ENCODE measurements at regions not wholly inside any gene's neighbourhood (a gene's known extent, or its start where the extent isn't known, plus 50 kb on each side); places are given as distances from the start of the nearest gene placed in this dataset.

DNA sequence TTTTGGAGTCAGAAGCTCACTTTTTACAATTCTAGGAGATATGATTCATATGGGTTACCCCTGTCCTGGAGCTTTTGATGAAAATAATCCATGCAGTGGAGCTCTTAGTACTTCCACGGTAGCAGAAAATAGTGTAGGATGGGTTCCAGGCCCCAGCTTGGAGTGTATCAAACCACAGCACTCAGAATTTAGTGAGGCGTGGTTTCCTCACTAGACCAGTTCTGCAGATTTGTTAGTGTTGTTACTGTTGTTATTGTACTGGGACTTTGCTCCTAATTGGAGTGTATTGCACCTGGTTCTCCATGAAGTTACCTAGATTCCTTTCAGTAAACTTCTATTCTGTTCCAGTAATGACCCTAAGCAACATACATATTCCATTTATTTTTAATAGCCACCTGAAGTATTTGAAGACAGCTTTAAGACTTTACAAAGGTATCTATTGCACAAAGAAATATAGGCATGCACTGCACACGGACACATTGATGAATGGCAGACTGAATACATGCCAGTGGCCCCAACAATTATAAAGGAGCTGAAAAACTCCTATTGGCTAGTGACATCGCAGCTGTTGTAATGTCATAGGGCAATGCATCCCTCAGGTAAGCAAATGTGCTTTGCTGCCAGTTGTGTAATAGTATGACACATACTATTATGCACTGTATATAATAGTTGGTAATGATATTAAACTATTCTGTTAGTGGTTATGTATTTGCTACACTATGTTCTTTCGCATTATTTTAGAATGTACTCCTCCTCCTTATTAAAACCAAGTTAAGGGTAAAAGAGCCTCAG, 1058.0 kb downstream of the KCNT2 start:
- Mint-ChIP-seq H3K4me3 (no peak overlapping the region), H3K36me3 (ENCODE audit: low read depth) (no peaks in the 10 kb centered on the region), H3K27me3 (no peaks in the 10 kb centered on the region), H3K4me1 (no peaks in the 10 kb centered on the region), H3K27ac (no peak overlapping the region), H3K9me3 (no peaks in the 10 kb centered on the region)
- TF ChIP-seq, protein P1, sequence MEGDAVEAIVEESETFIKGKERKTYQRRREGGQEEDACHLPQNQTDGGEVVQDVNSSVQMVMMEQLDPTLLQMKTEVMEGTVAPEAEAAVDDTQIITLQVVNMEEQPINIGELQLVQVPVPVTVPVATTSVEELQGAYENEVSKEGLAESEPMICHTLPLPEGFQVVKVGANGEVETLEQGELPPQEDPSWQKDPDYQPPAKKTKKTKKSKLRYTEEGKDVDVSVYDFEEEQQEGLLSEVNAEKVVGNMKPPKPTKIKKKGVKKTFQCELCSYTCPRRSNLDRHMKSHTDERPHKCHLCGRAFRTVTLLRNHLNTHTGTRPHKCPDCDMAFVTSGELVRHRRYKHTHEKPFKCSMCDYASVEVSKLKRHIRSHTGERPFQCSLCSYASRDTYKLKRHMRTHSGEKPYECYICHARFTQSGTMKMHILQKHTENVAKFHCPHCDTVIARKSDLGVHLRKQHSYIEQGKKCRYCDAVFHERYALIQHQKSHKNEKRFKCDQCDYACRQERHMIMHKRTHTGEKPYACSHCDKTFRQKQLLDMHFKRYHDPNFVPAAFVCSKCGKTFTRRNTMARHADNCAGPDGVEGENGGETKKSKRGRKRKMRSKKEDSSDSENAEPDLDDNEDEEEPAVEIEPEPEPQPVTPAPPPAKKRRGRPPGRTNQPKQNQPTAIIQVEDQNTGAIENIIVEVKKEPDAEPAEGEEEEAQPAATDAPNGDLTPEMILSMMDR (IDR thresholded peaks at IDR 0.05): no peak
- ChIA-PET CTCF (no interaction called here), POLR2A (no interaction called here)
- intact Hi-C loops (cut with micrococcal nuclease): no loop called here
- DNase-seq (no peak), ATAC-seq (ENCODE audit: low read depth) (no peak)

DNA sequence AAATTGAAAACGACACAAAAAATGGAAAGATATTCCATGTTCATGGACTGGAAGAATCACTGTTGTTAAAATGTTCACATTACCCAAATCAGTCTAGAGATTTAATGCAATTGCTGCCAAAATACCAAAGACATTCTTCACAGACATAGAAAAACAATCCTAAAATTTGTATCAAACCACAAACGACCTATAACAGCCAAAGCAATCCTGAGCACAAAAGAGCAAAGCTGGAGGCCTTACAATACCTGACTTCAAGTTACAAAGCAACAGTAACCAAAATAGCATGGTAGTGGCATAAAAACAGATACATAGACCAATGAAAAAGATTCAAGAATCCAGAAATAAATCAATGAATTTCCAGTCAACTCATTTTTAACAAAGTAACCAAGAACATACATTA, 1077.3 kb downstream of the KCNT2 start:
- ATAC-seq (ENCODE audit: low read depth): no peak
- DNase-seq: no peak
- TF ChIP-seq, protein P1 (IDR thresholded peaks at IDR 0.05): no peak
- Mint-ChIP-seq H3K27me3 (no peaks in the 10 kb centered on the region), H3K27ac (no peak overlapping the region), H3K4me1 (no peaks in the 10 kb centered on the region), H3K4me3 (no peak overlapping the region), H3K36me3 (ENCODE audit: low read depth) (no peaks in the 10 kb centered on the region), H3K9me3 (peaks cover 8% of the 10 kb centered on the region)
- POLR2A ChIA-PET: no interaction called here
- intact Hi-C loops (cut with micrococcal nuclease): no loop called here
- CTCF ChIA-PET: no interaction called here

DNA sequence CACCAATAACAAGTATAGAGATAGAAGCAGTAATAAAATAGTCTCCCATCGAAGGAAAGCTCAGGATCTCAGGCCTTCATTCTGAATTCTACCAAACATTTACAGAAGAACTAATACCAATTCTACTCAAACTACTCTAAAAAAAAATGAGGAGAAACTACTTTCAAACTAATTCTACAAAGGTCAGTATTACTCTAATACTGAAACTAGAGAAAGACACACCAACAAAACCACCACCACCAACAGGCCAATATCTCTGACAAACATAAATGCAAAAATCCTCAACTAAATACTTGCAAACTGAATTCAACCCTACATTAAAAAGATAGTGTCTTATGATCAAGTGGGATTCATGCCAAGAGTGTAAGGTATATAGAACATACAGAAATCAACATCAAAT, 1078.4 kb downstream of the KCNT2 start:
- Mint-ChIP-seq H3K4me1 (no peaks in the 10 kb centered on the region), H3K27ac (no peak overlapping the region), H3K4me3 (no peak overlapping the region), H3K9me3 (peaks cover 8% of the 10 kb centered on the region), H3K27me3 (no peaks in the 10 kb centered on the region), H3K36me3 (ENCODE audit: low read depth) (no peaks in the 10 kb centered on the region)
- ChIA-PET CTCF (no interaction called here), POLR2A (no interaction called here)
- intact Hi-C loops (cut with micrococcal nuclease): no loop called here
- TF ChIP-seq, protein P1 (IDR thresholded peaks at IDR 0.05): no peak
- no peak for DNase-seq
- ATAC-seq (ENCODE audit: low read depth): no peak

DNA sequence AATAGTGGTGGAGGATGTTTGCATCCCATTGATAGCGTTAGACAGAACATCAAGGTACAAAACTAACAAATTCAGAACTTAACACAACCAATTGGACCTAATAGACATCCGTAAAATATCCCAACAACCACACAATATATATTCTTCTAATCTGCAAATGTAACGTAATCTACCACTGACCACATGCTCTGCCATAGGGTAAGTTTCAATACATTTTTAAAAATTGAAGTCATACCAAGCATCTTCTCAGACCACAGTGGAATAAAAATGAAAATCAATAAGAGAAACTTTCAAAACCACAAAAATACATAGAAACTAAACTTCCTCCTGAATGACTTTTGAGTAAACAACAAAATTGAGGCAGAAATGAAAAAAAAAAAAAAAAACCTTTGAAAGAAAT, 1087.5 kb downstream of the KCNT2 start:
- ChIA-PET CTCF (no interaction called here), POLR2A (no interaction called here)
- no peaks in the 10 kb centered on the region for H3K27me3 Mint-ChIP-seq
- H3K9me3 Mint-ChIP-seq: peaks cover 5% of the 10 kb centered on the region
- no peaks in the 10 kb centered on the region for H3K4me1 Mint-ChIP-seq
- H3K27ac Mint-ChIP-seq: no peak overlapping the region
- intact Hi-C loops (cut with micrococcal nuclease): no loop called here
- TF ChIP-seq, protein P1 (IDR thresholded peaks at IDR 0.05): no peak
- no peaks in the 10 kb centered on the region for H3K36me3 Mint-ChIP-seq (ENCODE audit: low read depth)
- no peak overlapping the region for H3K4me3 Mint-ChIP-seq
- ATAC-seq (ENCODE audit: low read depth) (no peak), DNase-seq (no peak)

DNA sequence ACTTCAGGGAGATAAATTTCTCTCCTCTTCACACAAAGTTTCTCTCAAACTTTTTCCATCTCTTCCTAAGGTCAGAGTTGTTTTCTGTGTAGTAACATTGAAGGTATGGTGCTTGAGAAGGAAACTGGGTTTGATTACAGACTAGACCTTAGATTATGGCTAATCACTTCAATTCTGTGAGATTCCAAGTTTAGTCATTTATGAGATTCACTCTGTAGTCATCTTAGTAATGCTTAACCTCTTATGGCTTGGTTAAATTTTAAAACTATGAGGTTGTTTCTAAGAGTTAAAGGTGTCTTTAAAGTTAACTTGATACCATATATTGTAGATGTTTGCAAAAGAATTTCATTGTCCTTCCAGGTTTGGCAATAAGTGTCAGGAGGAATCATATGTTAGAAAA, 1092.2 kb downstream of the KCNT2 start:
- H3K27ac Mint-ChIP-seq: no peak overlapping the region
- no peaks in the 10 kb centered on the region for H3K36me3 Mint-ChIP-seq (ENCODE audit: low read depth)
- ChIA-PET CTCF (no interaction called here), POLR2A (no interaction called here)
- H3K4me1 Mint-ChIP-seq: no peaks in the 10 kb centered on the region
- H3K4me3 Mint-ChIP-seq: no peak overlapping the region
- TF ChIP-seq, protein P1 (IDR thresholded peaks at IDR 0.05): no peak
- DNase-seq: no peak
- H3K9me3 Mint-ChIP-seq: no peaks in the 10 kb centered on the region
- ATAC-seq (ENCODE audit: low read depth): no peak
- intact Hi-C loops (cut with micrococcal nuclease): no loop called here
- H3K27me3 Mint-ChIP-seq: no peaks in the 10 kb centered on the region
